NT2/D1 (cell line): ENCODE measurements at regions not wholly inside any gene's neighbourhood (a gene's known extent, or its start where the extent isn't known, plus 50 kb on each side); places are given as distances from the start of the nearest gene placed in this dataset.

Experiments used
- DNase-seq: peaks from one replicate; pipeline ENCODE4 v3.0.0-alpha.2; 2011; ENCODE audit warnings: low read depth, low spot score
- H3K27me3 ChIP-seq: 2 replicates; pipeline ENCODE4 v1.6.0; 2011; ENCODE audit warnings: mild to moderate bottlenecking; ENCODE audit not compliant: insufficient read length, insufficient read depth
- H3K36me3 ChIP-seq: 2 replicates; pipeline ENCODE4 v1.6.1; 2011; ENCODE audit warnings: mild to moderate bottlenecking, low read length, mixed read lengths; ENCODE audit not compliant: insufficient read depth, insufficient read length
- H3K4me1 ChIP-seq: 2 replicates; pipeline ENCODE4 v1.5.1; 2011; ENCODE audit not compliant: insufficient read depth, insufficient read length
- H3K4me3 ChIP-seq: 2 replicates; pipeline ENCODE4 v1.5.1; 2011; ENCODE audit warnings: low read depth; ENCODE audit not compliant: insufficient read length
- H3K9ac ChIP-seq: 2 replicates; pipeline ENCODE4 v1.6.0; 2011; ENCODE audit warnings: low read depth; ENCODE audit not compliant: insufficient read length
- H3K9me3 ChIP-seq: 2 replicates; pipeline ENCODE4 v1.5.1; 2011; ENCODE audit warnings: mild to moderate bottlenecking, low read length; ENCODE audit not compliant: insufficient read depth
- SUZ12 ChIP-seq: IDR thresholded peaks from 2 replicates; pipeline ENCODE4 v1.6.1; 2011; ENCODE audit not compliant: insufficient read length, insufficient read depth; ENCODE audit errors: extremely low read depth
- YY1 ChIP-seq: IDR thresholded peaks from 2 replicates; pipeline ENCODE4 v1.6.1; 2011; ENCODE audit not compliant: insufficient read length, insufficient read depth
- ZNF274 ChIP-seq: IDR thresholded peaks from 2 replicates; pipeline ENCODE4 v1.6.1; 2011; ENCODE audit warnings: mild to moderate bottlenecking, low read depth, low read length

DNA sequence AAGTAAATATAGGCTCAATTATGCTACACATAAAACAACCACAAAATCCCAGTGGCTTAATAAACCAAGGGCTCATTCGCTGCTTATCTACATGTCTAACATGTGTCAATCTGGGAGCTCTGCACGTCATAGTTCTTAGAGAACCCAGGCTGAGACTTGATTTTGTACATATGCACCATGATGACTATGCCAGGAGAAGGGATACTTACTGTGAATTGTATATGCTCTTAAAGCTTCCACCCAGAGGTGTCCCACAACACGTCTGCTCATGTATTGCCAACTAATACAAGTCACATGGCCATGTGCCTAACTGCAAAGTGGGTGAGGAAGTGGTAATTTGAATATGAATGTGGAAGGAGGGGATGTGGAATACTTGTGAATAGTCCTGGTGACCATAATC is 262.1 kb downstream of the CPS1 start:
- Histone ChIP-seq H3K27me3 (no peaks in the 10 kb centered on the region), H3K4me3 (no peak overlapping the region), H3K4me1 (no peaks in the 10 kb centered on the region), H3K9ac (no peak overlapping the region), H3K9me3 (no peaks in the 10 kb centered on the region), H3K36me3 (no peaks in the 10 kb centered on the region)
- no peak for DNase-seq
- TF ChIP-seq ZNF274 (no peak), SUZ12 (no peak)

- no peaks in the 10 kb centered on the region for H3K4me1 ChIP-seq
- TF ChIP-seq ZNF274: no peak
- TF ChIP-seq YY1: no peak
- no peak for TF ChIP-seq SUZ12
- no peaks in the 10 kb centered on the region for H3K9me3 ChIP-seq
- no peaks in the 10 kb centered on the region for H3K36me3 ChIP-seq
- no peak overlapping the region for H3K9ac ChIP-seq
- H3K4me3 ChIP-seq: no peak overlapping the region
- no peak for DNase-seq
- no peaks in the 10 kb centered on the region for H3K27me3 ChIP-seq
Measured at GRCh38 chr2:210833403-210833802, 277.0 kb downstream of the CPS1 start.

- Histone ChIP-seq H3K4me3 (no peak overlapping the region), H3K4me1 (no peaks in the 10 kb centered on the region), H3K27me3 (no peaks in the 10 kb centered on the region), H3K36me3 (no peaks in the 10 kb centered on the region), H3K9me3 (no peaks in the 10 kb centered on the region), H3K9ac (no peak overlapping the region)
- no peak for DNase-seq
- TF ChIP-seq SUZ12: no peak
- no peak for TF ChIP-seq YY1
Measured at GRCh38 chr2:210839034-210839433, 282.6 kb downstream of the CPS1 start.

GRCh38 chr2:210839450-210839849 is 283.1 kb downstream of the CPS1 start:
- Histone ChIP-seq H3K4me1 (no peaks in the 10 kb centered on the region), H3K27me3 (no peaks in the 10 kb centered on the region), H3K4me3 (no peak overlapping the region), H3K36me3 (no peaks in the 10 kb centered on the region), H3K9me3 (no peaks in the 10 kb centered on the region), H3K9ac (no peak overlapping the region)
- DNase-seq: no peak
- TF ChIP-seq SUZ12: no peak
- no peak for TF ChIP-seq YY1
- TF ChIP-seq ZNF274: no peak

GRCh38 chr2:210842896-210843295 is 286.5 kb downstream of the CPS1 start:
- H3K27me3 ChIP-seq: no peaks in the 10 kb centered on the region
- TF ChIP-seq SUZ12: no peak
- TF ChIP-seq ZNF274: no peak
- no peak for TF ChIP-seq YY1
- no peaks in the 10 kb centered on the region for H3K36me3 ChIP-seq
- DNase-seq: no peak
- H3K9me3 ChIP-seq: no peaks in the 10 kb centered on the region
- no peaks in the 10 kb centered on the region for H3K4me1 ChIP-seq
- H3K9ac ChIP-seq: no peak overlapping the region
- H3K4me3 ChIP-seq: no peak overlapping the region

GRCh38 chr2:210844016-210844415 is 287.6 kb downstream of the CPS1 start:
- Histone ChIP-seq H3K36me3 (no peaks in the 10 kb centered on the region), H3K4me3 (no peak overlapping the region), H3K9ac (no peak overlapping the region), H3K27me3 (no peaks in the 10 kb centered on the region), H3K4me1 (no peaks in the 10 kb centered on the region), H3K9me3 (no peaks in the 10 kb centered on the region)
- no peak for TF ChIP-seq ZNF274
- TF ChIP-seq YY1: no peak
- no peak for TF ChIP-seq SUZ12
- no peak for DNase-seq

DNA sequence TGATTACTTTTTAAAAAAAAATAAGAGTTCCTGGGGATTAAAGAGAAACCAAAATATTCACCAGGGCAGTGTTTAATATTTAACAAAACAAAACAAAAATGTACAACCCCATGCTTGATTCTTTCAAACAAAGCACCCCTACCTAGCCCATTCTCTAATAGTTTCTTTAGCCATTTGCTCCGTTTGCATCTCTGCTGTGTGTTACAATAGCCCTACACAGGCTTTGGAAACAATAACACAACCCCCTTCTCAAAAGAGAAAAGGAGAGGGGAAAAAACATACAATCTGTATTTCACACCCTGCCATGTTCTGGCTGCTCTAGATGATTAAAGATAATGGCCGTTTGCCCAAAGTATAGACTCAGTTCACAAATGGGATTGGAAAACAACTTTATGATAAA is 302.9 kb downstream of the CPS1 start:
- Histone ChIP-seq H3K9me3 (no peaks in the 10 kb centered on the region), H3K9ac (no peak overlapping the region), H3K36me3 (no peaks in the 10 kb centered on the region), H3K27me3 (no peaks in the 10 kb centered on the region), H3K4me3 (no peak overlapping the region), H3K4me1 (no peaks in the 10 kb centered on the region)
- TF ChIP-seq SUZ12 (no peak), ZNF274 (no peak), YY1 (no peak)
- no peak for DNase-seq

- no peaks in the 10 kb centered on the region for H3K27me3 ChIP-seq
- no peaks in the 10 kb centered on the region for H3K4me1 ChIP-seq
- DNase-seq: no peak
- TF ChIP-seq ZNF274 (no peak), YY1 (no peak), SUZ12 (no peak)
- H3K9ac ChIP-seq: no peak overlapping the region
- no peaks in the 10 kb centered on the region for H3K36me3 ChIP-seq
- H3K4me3 ChIP-seq: no peak overlapping the region
- H3K9me3 ChIP-seq: no peaks in the 10 kb centered on the region
Measured at GRCh38 chr2:210860276-210860675, 303.9 kb downstream of the CPS1 start.
